ENCODE measurements at regions not wholly inside any gene's neighbourhood (a gene's known extent, or its start where the extent isn't known, plus 50 kb on each side); places are given as distances from the start of the nearest gene placed in this dataset.

DNA sequence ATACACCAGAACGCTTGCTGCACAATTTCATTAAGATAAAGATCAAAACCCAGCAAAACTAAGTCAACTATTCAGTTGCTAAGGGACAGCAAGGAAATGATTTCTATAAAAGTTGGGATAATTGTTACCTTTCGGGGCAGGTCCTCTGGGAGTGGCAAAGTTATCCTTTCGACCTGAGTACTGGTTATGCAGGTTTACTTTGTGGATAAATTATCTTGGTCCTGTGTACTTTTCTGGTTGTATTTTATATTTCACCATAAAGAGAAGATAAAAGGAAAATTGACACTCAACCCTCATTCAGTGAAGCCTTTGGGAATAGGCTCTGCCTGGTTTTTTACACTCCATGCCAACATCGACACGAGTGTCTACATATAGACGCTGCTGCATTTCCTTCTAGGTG is 146.5 kb downstream of the SYK start:
- H3K27me3 ChIP-seq, result no peaks in the 10 kb centered on the region
- H3K4me3 ChIP-seq, result no peak overlapping the region
- no peak for DNase-seq (ENCODE audit: low read depth in 1 of 2, low spot score in 1 of 2)
- no peaks in the 10 kb centered on the region for H3K4me1 ChIP-seq (ENCODE audit: low read depth)
- H3K9me3 ChIP-seq (ENCODE audit: low read depth), result no peaks in the 10 kb centered on the region
- no peaks in the 10 kb centered on the region for H3K36me3 ChIP-seq
- TF ChIP-seq, protein P1, sequence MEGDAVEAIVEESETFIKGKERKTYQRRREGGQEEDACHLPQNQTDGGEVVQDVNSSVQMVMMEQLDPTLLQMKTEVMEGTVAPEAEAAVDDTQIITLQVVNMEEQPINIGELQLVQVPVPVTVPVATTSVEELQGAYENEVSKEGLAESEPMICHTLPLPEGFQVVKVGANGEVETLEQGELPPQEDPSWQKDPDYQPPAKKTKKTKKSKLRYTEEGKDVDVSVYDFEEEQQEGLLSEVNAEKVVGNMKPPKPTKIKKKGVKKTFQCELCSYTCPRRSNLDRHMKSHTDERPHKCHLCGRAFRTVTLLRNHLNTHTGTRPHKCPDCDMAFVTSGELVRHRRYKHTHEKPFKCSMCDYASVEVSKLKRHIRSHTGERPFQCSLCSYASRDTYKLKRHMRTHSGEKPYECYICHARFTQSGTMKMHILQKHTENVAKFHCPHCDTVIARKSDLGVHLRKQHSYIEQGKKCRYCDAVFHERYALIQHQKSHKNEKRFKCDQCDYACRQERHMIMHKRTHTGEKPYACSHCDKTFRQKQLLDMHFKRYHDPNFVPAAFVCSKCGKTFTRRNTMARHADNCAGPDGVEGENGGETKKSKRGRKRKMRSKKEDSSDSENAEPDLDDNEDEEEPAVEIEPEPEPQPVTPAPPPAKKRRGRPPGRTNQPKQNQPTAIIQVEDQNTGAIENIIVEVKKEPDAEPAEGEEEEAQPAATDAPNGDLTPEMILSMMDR (IDR thresholded peaks at IDR 0.05; ENCODE audit: low read depth, low read length), result no peak
- no peak overlapping the region for H3K27ac ChIP-seq

DNA sequence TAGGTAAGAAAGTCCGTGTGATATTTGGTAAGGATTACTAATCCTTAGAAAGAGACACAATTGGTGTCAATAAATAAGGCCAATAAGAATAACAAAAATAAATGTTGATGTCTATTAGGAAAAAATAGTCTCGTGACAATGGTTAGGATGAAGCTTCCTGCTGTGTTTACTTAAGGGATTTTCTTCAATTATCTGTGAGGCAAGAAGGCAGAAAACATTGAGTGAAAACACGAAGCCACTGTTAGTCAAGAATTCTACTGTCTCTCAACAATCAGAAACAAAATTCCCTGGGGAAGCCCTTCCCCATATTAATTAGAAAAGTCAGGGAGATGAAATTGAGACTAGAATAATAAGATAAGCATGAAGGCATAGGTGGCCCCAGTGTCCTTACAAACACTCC is 149.0 kb downstream of the SYK start:
- H3K27ac ChIP-seq, result no peak overlapping the region
- H3K4me1 ChIP-seq (ENCODE audit: low read depth), result no peaks in the 10 kb centered on the region
- TF ChIP-seq, protein P1 (IDR thresholded peaks at IDR 0.05; ENCODE audit: low read depth, low read length), result no peak
- H3K9me3 ChIP-seq (ENCODE audit: low read depth), result no peaks in the 10 kb centered on the region
- H3K4me3 ChIP-seq, result no peak overlapping the region
- H3K36me3 ChIP-seq, result no peaks in the 10 kb centered on the region
- DNase-seq (ENCODE audit: low read depth in 1 of 2, low spot score in 1 of 2), result no peak
- no peaks in the 10 kb centered on the region for H3K27me3 ChIP-seq

DNA sequence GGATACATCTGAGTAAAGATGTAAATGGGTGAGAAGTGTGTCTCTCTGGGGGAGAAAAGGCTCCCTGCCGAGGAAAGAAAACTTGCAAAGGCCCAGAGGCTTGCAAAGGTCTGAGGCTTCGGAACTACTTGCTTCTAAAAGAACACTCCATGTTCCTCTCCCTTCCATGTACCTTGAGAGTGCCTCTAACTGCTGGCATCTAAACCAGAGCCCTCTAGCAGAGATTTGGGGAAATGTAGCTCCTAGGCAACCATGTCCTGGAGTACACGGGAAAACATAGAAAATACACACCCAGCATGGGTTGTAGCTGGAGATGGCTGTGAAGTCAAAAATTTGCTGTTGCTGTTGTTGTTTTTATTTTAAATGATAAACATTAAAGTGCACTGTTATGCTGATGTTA is 151.6 kb downstream of the SYK start:
- no peaks in the 10 kb centered on the region for H3K9me3 ChIP-seq (ENCODE audit: low read depth)
- TF ChIP-seq, protein P1 (IDR thresholded peaks at IDR 0.05; ENCODE audit: low read depth, low read length), result no peak
- no peak overlapping the region for H3K4me3 ChIP-seq
- H3K36me3 ChIP-seq, result no peaks in the 10 kb centered on the region
- no peaks in the 10 kb centered on the region for H3K4me1 ChIP-seq (ENCODE audit: low read depth)
- no peak overlapping the region for H3K27ac ChIP-seq
- DNase-seq (ENCODE audit: low read depth in 1 of 2, low spot score in 1 of 2), result no peak
- H3K27me3 ChIP-seq, result no peaks in the 10 kb centered on the region

DNA sequence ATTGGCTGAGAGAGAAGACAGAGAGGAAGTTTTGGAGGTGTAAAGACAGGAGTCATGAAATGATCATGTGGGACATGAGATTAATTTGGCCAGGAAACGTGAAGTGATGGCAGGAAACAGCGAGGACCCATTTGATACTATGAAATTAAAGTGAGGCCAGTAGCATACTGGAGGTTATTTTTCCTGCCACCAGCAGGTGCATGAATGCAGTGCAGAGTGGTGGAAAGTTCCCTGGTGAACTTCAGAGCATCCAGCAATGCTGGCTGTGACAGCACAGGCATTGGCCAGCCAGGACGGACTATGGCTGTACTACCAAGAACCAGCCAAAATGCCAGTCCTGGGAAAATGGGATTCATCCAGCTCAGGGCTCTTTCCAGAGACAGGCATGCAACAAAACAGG is 152.2 kb downstream of the SYK start:
- no peaks in the 10 kb centered on the region for H3K27me3 ChIP-seq
- no peak for DNase-seq (ENCODE audit: low read depth in 1 of 2, low spot score in 1 of 2)
- H3K4me3 ChIP-seq, result no peak overlapping the region
- TF ChIP-seq, protein P1 (IDR thresholded peaks at IDR 0.05; ENCODE audit: low read depth, low read length), result no peak
- no peaks in the 10 kb centered on the region for H3K4me1 ChIP-seq (ENCODE audit: low read depth)
- no peak overlapping the region for H3K27ac ChIP-seq
- no peaks in the 10 kb centered on the region for H3K36me3 ChIP-seq
- no peaks in the 10 kb centered on the region for H3K9me3 ChIP-seq (ENCODE audit: low read depth)

DNA sequence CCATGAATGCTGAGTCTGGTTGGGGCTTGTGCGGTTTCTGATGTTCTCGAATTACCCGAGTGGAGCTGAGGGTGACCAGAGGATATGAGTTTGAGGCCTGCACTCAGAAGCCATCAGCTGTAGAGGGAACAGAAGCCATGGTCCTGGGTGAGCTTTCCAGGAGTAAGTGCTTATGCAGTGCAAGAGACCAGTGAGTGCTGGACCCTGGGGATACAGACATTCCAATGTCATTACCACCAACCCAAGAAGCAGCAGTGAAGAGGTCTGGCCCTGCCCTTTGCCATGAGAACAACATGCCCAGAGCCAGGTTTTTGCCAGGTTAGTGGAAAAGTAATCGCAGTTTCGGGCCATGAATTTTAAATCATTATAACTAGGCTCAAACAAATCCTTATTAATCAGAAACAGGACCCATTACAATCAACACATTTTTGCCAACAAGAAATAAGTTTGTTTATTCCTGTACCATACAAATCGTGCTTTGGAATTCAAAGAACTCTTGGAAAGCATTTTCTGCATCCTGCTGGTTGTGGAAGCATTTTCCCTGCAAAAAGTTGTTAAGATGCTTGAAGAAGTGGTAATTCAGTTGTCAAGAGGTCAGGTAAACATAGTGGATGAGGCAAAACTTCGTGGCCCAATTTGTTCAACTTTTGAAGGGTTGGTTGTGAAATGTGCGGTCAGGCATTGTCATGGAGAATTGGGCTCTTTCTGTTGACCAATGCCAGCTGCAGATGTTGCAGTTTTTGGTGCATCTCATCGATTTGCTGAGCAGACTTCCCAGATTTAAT is 154.6 kb downstream of the SYK start:
- no peaks in the 10 kb centered on the region for H3K9me3 ChIP-seq (ENCODE audit: low read depth)
- H3K27me3 ChIP-seq, result no peaks in the 10 kb centered on the region
- no peaks in the 10 kb centered on the region for H3K36me3 ChIP-seq
- no peak overlapping the region for H3K4me3 ChIP-seq
- DNase-seq (ENCODE audit: low read depth in 1 of 2, low spot score in 1 of 2), result no peak
- H3K4me1 ChIP-seq (ENCODE audit: low read depth), result no peaks in the 10 kb centered on the region
- H3K27ac ChIP-seq, result no peak overlapping the region
- TF ChIP-seq, protein P1 (IDR thresholded peaks at IDR 0.05; ENCODE audit: low read depth, low read length), result no peak
